Erythroblast (primary cell): ENCODE measurements at regions not wholly inside any gene's neighbourhood (a gene's known extent, or its start where the extent isn't known, plus 50 kb on each side); places are given as distances from the start of the nearest gene placed in this dataset.

Experiments
- GATA1 ChIP-seq: IDR thresholded peaks from 2 replicates; pipeline ENCODE4 v1.6.1; 2011; ENCODE audit warnings: low read depth, mild to moderate bottlenecking, control low read depth, low read length, moderate library complexity
- POLR2A ChIP-seq: IDR thresholded peaks from 2 replicates; pipeline ENCODE4 v1.6.1; 2011; ENCODE audit warnings: mild to moderate bottlenecking, low read length

DNA sequence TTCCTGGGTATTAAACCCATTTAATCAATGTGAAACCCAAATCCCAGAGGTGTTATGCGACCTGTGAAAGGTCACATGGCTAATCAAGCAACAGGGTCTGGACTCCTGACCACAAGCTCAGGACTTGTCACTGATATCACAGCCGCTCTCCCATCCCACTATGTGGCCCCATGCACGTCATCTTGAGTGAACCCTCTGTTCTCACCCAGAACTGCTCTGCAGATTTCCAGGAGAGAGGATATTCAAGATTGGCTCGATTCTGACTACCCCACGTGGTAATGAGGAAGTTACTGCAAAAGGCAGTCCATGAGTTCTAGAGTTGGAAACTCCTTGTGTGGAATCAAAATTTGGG lies 173.5 kb upstream of the ETV3 start:
- TF ChIP-seq POLR2A (no peak), GATA1 (no peak)
